SW 1271 (cell line): ENCODE measurements at regions not wholly inside any gene's neighbourhood (a gene's known extent, or its start where the extent isn't known, plus 50 kb on each side); places are given as distances from the start of the nearest gene placed in this dataset.

Source experiments
- DNase-seq, 2 experiments: peaks; one replicate each; lab custom pipeline; 2025; lab: John Stamatoyannopoulos, UW

GRCh38 chr2:64769392-64770044 is 115.8 kb upstream of the SERTAD2 start:
- DNase-seq, result no peak

GRCh38 chr2:64770137-64770780 is 116.5 kb upstream of the SERTAD2 start:
- DNase-seq, result no peak

- no peak for DNase-seq
These were observed 117.1 kb upstream of the SERTAD2 start for GRCh38 chr2:64770781-64771334.

DNA sequence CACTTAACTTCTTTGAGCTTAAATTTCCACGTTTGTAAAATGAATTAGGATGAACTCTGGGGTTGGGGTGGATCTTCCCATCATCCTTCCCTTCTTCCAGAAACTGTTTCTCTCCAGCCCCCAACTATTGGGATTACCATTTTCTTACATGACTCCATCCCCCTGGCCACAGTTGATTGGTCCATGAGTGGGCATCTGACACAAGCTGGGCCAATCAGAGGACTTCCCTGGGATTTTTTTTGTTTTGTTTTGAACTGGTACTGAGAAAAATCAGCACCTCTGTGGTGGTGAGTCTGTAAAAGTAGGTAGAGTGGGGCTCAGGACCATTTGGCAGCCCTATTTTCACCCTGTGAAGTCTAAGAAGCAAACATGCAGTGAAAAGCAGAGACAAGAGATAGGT is 118.0 kb upstream of the SERTAD2 start:
- no peak for DNase-seq

DNA sequence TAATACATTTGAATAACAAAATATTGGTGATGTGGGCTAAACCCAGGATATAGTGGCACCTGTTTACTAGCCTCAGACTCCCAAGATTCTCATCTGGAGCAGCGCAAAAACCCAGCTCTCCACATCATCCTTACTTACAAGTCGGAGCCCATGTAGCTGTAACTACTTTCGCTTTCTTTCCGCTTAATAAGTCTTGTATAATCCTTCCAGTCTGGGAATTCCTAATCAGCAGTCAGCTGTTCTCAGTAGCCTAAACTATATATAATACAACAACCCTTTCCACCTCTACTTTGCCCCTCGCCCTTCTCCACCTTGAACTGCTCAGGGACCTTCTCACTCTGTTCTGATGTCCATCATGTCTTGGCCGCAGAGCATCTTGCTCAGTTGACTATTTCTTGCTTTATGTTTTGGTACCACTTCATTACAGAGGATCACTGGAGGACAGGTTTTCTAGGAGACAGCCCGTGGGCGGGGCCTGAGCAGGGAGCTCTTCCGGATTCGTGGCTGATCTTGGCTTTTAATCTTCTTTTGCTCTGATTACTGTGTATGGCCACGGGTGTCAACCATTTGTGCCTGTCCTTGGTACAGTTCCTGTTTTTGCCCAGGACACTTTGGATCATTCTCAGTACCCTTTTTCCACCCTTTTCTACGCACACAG is 119.9 kb upstream of the SERTAD2 start:
- DNase-seq, result no peak

DNA sequence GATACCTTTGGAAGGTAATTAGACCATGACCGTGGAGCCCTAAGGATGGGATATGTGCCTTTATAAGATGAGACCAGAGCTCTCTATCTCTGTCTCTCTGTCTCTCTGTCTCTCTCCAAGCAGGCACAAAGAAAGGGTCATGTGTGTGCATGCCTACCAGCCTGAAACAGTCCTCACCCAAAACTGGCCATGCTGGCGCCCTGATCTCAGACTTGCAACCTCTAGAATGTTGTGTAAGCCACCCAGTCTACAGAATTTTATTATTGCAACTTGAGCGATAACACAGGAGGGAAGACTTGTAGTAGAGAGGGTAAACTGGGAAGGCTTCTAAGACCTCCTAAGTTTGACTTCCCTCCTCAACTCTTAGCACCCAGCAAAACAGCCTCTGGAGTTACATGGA is 124.1 kb upstream of the SERTAD2 start:
- DNase-seq, result no peak

GRCh38 chr2:64779117-64779690 is 125.5 kb upstream of the SERTAD2 start:
- peak; percentile 26 to 57 for DNase-seq

DNA sequence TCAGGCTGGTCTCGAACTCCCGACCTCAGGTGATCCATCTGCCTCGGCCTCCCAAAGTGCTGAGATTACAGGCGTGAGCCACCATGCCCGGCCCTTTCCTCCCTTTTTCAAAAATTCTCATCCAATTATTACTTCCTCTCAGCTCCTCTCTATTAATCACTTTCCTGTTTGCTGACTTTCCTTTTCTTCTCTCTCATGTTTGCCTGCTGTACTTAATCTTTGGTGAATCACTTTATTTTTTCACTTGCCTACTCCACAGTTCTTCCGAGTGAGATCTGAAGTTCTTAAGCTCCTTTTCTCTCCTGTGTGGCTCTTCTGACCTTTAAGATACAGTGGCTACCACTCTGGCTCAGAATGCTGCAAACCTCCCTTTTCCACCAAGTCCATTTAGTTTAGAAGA is 126.3 kb upstream of the SERTAD2 start:
- no peak for DNase-seq

- no peak for DNase-seq
These were observed 128.1 kb upstream of the SERTAD2 start for GRCh38 chr2:64781711-64782390.

DNA sequence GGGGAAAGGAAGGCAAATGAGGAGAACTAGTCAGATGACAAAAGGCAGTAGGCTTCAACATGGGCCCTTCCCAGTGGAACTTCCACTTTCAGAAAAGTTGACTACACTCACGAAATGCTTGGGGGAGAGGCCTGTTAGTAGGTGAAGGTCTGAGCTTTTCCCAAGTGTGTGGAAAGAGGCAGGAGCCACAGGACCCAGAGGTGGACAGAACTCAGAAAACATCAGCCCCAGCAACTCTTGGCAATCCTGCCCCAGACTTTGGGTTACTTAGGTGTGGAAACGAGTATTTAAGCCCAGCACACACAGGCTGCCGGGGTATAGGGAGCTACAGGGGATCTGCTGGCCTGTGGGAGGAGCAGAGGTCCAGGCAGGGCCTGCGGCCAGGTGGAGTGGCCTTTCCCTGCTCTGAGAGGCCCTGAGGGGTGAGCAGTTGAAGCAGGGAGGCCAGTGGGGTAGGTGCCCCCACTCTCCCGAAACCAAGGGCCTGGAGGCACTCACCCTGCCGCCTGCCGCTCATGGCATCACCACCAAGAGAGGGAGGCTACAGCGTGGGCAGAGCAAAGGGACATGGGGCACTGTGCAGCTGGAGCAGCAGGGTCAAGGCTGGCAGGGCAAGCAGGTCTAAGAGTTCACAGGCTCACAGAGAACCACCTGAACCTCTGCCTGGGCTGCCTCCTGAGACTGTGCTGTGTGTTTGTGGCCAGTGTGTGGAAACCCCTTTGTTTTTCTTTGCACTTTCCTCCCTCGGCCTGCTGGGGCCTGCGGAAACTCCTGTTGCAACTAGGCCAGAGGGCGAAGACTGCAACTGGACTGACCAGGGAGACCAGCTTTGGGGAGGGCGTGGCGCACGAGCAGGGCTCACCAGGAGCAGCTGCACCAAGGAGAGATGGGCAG is 130.7 kb upstream of the SERTAD2 start:
- DNase-seq, result no peak

DNA sequence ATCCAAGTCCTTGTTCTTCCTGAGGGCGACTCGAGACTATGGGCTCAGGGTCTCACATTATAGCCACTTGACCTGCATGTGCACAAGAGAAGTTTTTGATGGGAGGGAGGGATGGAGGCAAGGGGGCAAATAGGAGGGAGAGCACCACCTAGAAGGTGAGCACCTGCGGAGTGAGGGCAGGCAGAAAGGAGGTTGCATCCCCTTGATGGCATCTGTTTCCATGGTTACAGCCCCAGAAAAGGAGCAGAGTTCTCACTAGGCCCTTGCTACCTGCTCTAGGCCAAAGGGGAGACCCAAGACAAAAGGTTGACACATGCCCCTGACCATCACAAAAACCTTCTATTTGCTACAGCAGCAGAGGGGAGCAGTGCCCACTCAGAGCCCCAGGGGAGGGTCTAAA is 131.5 kb upstream of the SERTAD2 start:
- no peak for DNase-seq

DNA sequence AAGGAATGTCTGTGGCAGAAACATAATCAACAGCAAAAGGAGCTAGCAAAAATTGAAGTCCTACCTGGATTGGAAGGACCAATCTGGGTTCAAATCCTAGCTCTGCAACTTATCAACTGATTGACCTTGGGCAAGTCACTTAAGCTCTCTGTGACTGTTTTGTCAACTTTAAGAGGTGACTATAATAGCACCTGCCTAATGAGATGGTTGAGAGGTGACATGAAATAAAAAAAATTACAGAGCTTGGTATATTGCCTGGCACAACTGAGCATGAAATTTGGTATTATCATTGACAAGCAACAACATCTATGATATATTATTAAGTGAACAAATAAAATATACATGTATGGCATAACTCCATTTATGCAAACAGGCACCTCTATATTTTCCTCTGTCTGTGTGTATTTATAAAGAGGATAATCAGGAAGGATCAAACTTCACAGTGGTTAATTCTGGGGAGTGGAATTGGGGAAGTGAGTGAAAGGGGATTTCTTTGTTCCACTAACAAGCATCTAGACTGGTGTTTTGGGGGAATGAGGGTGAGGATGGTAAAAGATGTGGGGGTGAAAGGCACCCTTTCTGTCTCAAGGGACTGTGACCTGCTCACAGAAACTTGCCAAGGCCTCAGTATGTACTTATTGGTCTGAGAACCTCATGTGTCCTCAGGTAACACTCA is 132.8 kb upstream of the SERTAD2 start:
- DNase-seq, result no peak

GRCh38 chr2:64787019-64787365 is 133.3 kb upstream of the SERTAD2 start:
- no peak for DNase-seq

DNA sequence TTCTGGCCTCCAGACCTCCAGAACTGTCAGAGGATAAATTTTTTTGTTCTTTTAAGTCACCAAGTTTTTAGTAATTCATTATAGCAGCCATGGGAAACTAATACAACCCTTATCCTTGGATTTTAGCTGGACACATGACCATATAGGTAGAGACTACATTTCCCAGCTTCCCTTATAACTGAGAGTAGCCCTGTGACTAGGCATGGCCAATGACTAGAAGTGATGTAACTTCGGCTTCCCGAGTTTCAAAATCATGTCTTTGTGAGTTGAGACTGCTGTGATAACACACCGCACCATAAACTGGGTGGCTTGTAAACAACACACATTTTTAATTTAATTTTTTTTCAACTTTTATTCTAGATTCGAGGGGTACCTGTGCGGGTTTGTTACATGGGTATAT is 134.0 kb upstream of the SERTAD2 start:
- no peak for DNase-seq

GRCh38 chr2:64789466-64790320 is 136.0 kb upstream of the SERTAD2 start:
- DNase-seq, result no peak

DNA sequence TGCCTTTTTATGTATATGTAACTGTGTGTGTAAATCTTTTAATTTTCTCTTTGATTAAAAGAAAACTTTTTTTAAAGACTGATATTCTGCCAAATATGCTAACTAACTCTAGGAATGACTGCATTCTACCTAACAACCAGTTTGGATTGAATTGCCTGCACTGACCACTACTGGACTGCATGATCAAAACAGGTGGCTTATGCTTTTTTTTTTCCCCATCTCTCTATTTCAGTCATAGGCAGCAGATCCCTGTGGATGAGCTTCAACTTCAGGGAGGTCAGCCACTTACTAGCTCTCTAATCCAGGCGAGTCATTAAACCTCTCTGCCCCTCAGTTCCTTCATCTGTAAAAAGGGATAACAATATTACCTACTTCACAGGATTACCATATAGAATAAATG is 138.6 kb upstream of the SERTAD2 start:
- DNase-seq, result peak in 1 of 2 experiments; percentile 36

DNA sequence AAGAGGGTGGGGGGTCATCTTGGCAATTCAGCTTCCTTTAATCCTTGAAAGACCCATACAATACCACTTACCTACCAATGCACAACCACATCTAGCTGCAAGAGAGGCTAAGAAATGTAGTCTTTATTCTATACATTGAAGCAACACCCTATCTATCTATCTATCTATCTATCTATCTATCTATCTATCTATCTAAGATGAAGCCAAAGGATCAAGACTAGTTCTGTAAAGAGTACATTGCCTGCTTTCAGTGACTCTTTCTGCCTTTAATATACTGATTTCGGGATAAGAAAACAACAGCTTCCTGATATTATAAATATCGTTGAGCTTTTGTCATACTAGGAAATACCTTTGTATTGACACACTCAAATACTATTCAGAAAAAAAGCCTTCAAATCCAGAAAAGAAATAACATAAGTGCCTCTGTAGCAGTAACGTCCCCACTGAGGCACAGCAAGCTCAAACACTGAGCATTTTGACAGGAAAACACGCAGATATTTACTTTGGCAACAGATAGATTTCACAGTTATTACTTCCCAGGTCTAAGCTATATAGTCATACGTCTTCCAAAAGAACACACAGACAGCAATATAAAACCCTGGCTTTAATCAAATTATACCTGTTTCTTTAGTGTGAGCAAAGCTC is 139.4 kb upstream of the SERTAD2 start:
- no peak for DNase-seq

DNA sequence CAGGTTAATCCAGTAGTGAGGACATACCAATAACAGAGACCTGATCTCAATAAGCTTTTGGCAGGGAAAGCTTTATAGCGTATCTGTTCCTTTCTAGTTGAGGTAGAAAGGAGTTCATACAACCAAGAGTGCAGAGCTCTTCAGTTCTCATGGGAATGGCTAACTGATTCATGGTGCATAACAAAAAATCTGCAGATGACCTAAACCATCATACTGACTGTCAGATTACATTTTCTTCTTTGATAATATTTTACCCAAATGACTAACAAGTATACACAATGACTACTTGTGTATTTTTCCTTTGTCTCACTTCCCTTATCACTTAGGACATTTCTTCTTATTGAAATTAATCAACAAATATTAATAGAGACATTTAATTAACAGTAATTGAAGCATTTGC is 140.0 kb upstream of the SERTAD2 start:
- DNase-seq, result no peak

- no peak for DNase-seq
These were observed 140.8 kb upstream of the SERTAD2 start for GRCh38 chr2:64794426-64794995.
